HG03520 (cell line): ENCODE measurements at regions not wholly inside any gene's neighbourhood (a gene's known extent, or its start where the extent isn't known, plus 50 kb on each side); places are given as distances from the start of the nearest gene placed in this dataset.
"Not testable (repeated sequence)": the region's sequence is repeated elsewhere in the genome, so short reads cannot be mapped to it uniquely, and the experiment has no call there.

Source experiments
- ATAC-seq: cut with Tn5 transposase; IDR thresholded peaks from one replicate; pipeline ENCODE4 v1.9.1; 2021; ENCODE audit warnings: mild to moderate bottlenecking, moderate library complexity; ENCODE audit not compliant: unreplicated experiment

DNA sequence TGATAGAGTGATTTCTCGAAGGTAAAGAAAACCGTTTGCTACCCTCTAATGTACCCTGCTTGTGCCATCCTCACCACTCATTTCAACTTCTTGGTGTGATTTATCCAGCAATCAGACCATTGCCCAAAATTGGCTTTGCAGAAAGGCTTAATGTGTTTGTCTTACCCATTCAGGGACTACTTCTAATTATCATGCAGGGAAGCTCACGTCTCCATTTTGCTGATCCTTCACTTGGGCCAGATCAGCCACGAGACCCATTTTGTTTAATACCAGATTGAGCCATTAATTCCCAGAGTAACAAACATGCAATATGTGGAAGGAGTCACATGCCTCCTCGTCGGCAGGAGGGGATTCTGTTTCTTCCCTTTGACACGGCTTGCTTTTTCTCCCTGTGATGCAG lies 51.1 kb upstream of the CRY1 start:
- no peak for ATAC-seq

GRCh38 chr12:107144990-107145389 lies 51.6 kb upstream of the CRY1 start:
- ATAC-seq: no peak

- ATAC-seq: no peak
These were observed 52.0 kb upstream of the CRY1 start for GRCh38 chr12:107145397-107145796.

- ATAC-seq: no peak
These were observed 54.8 kb upstream of the CRY1 start for GRCh38 chr12:107148107-107148506.

GRCh38 chr12:107152315-107152714 lies 59.0 kb upstream of the CRY1 start:
- ATAC-seq: no peak

DNA sequence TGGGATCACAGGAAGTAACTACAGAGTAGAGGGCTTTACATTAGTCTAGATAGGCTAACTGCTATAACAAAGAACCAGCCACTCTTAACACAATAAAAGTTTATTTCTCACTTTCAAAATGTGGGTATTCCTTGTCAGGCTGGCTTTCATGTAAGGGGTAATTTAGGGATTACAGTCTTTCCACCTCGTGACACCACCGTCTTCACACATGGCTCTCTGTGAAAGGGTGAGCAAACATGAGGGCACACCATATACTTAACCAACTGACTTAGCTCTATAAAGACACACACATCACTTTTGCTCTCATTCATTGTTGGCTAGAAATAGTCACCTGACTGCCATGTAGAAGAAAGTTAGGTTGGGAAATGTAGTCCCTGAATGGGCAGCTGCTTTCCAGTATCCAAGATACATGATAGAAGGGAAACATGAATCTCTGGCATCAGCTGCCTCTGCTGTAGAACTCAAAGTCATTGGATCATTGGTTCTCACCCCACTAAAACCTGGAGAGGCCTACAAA lies 66.1 kb upstream of the CRY1 start:
- ATAC-seq: no peak

DNA sequence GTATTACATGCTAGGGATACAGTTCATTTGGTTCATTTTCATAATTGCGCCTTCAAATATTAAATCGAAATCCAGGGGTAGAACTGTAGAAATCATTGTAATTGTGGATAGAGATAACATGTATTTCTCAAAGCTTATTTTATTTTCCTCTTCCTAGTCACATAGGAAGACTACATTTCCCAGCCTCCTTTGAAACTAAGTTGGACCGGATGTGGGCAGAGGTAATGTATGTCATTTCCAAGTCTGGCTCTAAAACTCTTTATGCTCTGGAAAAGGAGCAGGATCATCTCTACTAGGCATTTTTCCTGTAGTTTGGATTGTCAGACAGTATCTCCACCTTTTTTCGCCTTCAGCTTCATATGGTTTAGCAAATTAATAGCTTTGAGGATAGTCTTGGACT lies 70.1 kb upstream of the CRY1 start:
- ATAC-seq: no peak

GRCh38 chr12:107164392-107164791 lies 71.0 kb upstream of the CRY1 start:
- no peak for ATAC-seq

GRCh38 chr12:107165581-107165980 lies 72.2 kb upstream of the CRY1 start:
- no peak for ATAC-seq

DNA sequence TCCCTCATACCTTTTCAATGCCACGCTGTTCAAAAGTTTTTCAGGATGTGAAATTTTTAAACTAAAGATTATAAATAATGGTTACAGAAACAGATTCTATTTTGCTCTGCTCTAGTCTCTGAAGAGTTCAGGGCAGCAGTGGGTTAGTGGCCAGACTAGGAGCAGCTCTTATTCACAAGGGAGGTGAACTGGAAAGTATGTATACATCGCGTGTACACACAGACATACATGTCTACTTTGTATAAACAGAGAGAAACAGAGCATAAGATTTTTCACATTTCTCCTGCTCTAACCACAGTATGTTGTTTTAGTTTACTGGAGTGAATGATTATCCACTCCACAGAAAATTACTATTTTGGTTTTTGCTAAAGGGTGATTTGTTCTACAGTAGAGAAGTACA lies 74.4 kb upstream of the CRY1 start:
- ATAC-seq: no peak

DNA sequence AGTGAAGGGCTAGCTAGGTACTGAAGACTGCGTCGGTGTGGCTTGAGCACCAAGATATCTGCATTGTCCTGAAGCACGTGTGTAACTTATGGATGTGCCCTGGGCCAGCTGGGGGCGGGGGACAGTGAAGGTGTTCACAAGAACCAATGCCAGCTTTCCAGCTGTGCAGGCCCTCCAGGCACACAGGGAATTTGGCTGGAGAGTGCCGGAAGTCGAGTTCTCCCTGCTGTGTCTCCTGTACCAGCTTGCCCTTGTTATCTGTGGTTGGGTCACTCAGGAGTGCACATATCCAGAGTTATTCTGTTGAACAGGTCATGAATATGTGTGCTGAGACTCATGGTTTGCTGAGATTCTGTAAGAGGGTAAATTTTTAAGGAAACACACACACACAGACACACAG lies 75.9 kb upstream of the CRY1 start:
- ATAC-seq: no peak

- no peak for ATAC-seq
These were observed 85.4 kb upstream of the CRY1 start for GRCh38 chr12:107178776-107179175.

DNA sequence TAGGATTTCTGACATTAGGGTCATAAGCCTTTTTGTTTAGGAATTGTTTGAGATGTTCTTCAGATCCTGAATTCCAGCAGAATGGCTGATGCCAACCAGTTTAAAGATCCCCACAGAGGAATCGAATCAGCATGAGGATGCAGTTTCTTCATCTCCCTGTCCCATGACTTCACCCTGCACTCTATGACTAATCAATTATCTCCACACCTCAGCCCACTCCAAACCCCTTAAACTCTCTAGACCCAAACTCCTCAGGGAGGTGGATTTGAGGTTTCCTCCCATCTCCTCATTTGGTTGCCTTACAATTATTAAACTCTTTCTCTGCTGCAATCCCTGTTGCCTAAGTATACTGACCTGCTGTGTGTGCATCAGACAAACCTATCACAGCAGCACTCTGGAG lies 86.5 kb upstream of the CRY1 start:
- ATAC-seq: no peak

- ATAC-seq: no peak
These were observed 86.9 kb upstream of the CRY1 start for GRCh38 chr12:107180272-107180671.

GRCh38 chr12:107184359-107184930 lies 91.1 kb upstream of the CRY1 start:
- no peak for ATAC-seq

GRCh38 chr12:107196681-107197080 lies 103.3 kb upstream of the CRY1 start:
- no peak for ATAC-seq

- ATAC-seq: no peak
These were observed 107.0 kb upstream of the CRY1 start for GRCh38 chr12:107200394-107200793.

- ATAC-seq: no peak
These were observed 114.7 kb upstream of the CRY1 start for GRCh38 chr12:107207931-107208525.

DNA sequence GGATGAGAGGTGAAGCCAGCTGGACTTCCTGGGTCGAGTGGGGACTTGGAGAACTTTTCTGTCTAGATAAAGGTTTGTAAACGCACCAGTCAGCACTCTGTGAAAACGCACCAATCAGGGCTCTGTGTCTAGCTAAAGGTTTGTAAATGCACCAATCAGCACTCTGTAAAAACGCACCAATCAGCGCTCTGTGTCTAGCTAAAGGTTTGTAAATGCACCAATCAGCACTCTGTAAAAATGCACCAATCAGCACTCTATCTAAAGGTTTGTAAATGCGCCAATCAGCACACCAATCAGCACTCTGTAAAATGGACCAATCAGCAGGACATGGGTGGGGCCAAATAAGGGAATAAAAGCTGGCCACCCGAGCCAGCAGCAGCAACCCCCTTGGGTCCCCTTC lies 116.4 kb upstream of the CRY1 start:
- ATAC-seq: not testable (repeated sequence)

- ATAC-seq: not testable (repeated sequence)
These were observed 121.0 kb upstream of the CRY1 start for GRCh38 chr12:107214373-107214773.

- not testable (repeated sequence) for ATAC-seq
These were observed 123.1 kb upstream of the CRY1 start for GRCh38 chr12:107216411-107216810.

GRCh38 chr12:107219301-107219700 lies 126.0 kb upstream of the CRY1 start:
- no peak for ATAC-seq

GRCh38 chr12:107221913-107222312 lies 128.6 kb upstream of the CRY1 start:
- ATAC-seq: no peak
